Activated naive CD8-positive, alpha-beta T cell treated with anti-CD3 and anti-CD28 coated beads, Interleukin-2, amount 10 ng/mL, durations not matched to agents 7 days and 5 days (primary cell): ENCODE measurements at regions not wholly inside any gene's neighbourhood (a gene's known extent, or its start where the extent isn't known, plus 50 kb on each side); places are given as distances from the start of the nearest gene placed in this dataset.
"Not testable (repeated sequence)": the region's sequence is repeated elsewhere in the genome, so short reads cannot be mapped to it uniquely, and the experiment has no call there.

Experiments used
- ATAC-seq: fragments of 150-1000 bp; cut with Tn5 transposase; one replicate; pipeline ENCODE4 v1.10.0; 2021; ENCODE audit warnings: low read depth, moderate library complexity
- POLR2A ChIA-PET: fragments of 350-600 bp; sonication (Branson Sonifier 250); formaldehyde crosslinking; loops from one replicate; lab custom pipeline; 2021; ENCODE audit warnings: antibody characterized with exemption; lab: Charles Lee
- DNase-seq: peaks from one replicate; pipeline ENCODE4 v3.0.0; 2021
- H3K27ac Mint-ChIP-seq: one replicate; pipeline ENCODE4 v1.8.0; 2022; ENCODE audit warnings: mild to moderate bottlenecking, mixed read lengths
- H3K27me3 Mint-ChIP-seq: one replicate; pipeline ENCODE4 v1.8.0; 2022; ENCODE audit warnings: mild to moderate bottlenecking, moderate library complexity, mixed read lengths
- H3K36me3 Mint-ChIP-seq: one replicate; pipeline ENCODE4 v1.8.0; 2021; ENCODE audit warnings: mild to moderate bottlenecking, mixed read lengths
- H3K4me1 Mint-ChIP-seq: one replicate; pipeline ENCODE4 v1.8.0; 2021; ENCODE audit warnings: mixed read lengths
- H3K4me3 Mint-ChIP-seq: one replicate; pipeline ENCODE4 v1.8.0; 2022; ENCODE audit warnings: mild to moderate bottlenecking, moderate library complexity, mixed read lengths
- H3K9me3 Mint-ChIP-seq: one replicate; pipeline ENCODE4 v1.8.0; 2021; ENCODE audit warnings: mixed read lengths

DNA sequence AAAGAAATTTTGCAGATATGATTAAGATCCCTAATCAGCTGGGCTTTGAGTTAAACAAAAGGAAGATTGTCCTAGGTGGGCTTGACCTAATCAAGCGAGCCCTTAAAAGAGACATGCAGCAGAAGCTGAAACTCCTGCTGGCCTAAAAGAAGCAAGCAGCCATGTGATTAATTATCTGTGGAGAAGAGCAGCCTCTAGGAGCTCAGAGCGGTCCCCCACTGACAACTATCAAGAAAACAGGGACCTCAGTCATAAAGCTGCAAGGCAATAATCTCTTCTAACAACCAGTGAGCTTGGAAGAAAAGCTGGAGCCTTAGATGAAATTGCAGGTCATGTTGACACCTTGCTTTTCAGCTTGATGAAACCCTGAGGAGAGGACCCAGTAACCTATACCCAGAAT is 288.9 kb upstream of the CLEC14A start:
- ATAC-seq, result no peak
- no peak overlapping the region for H3K4me3 Mint-ChIP-seq
- H3K36me3 Mint-ChIP-seq, result no peaks in the 10 kb centered on the region
- DNase-seq, result no peak
- POLR2A ChIA-PET, result no interaction called here
- no peak overlapping the region for H3K27ac Mint-ChIP-seq
- H3K9me3 Mint-ChIP-seq, result no peaks in the 10 kb centered on the region
- peaks cover 3% of the 10 kb centered on the region for H3K27me3 Mint-ChIP-seq
- peaks cover 1% of the 10 kb centered on the region for H3K4me1 Mint-ChIP-seq

- DNase-seq, POLR2A ChIA-PET, H3K27ac Mint-ChIP-seq, ATAC-seq, H3K4me3 Mint-ChIP-seq, H3K4me1 Mint-ChIP-seq, H3K9me3 Mint-ChIP-seq, H3K36me3 Mint-ChIP-seq, H3K27me3 Mint-ChIP-seq: not testable (repeated sequence)
These were observed 288.0 kb upstream of the CLEC14A start for GRCh38 chr14:38543851-38544250.

- DNase-seq, H3K9me3 Mint-ChIP-seq, H3K27ac Mint-ChIP-seq, H3K27me3 Mint-ChIP-seq, H3K36me3 Mint-ChIP-seq, ATAC-seq, H3K4me3 Mint-ChIP-seq, H3K4me1 Mint-ChIP-seq, POLR2A ChIA-PET: not testable (repeated sequence)
These were observed 282.2 kb upstream of the CLEC14A start for GRCh38 chr14:38538053-38538452.

DNA sequence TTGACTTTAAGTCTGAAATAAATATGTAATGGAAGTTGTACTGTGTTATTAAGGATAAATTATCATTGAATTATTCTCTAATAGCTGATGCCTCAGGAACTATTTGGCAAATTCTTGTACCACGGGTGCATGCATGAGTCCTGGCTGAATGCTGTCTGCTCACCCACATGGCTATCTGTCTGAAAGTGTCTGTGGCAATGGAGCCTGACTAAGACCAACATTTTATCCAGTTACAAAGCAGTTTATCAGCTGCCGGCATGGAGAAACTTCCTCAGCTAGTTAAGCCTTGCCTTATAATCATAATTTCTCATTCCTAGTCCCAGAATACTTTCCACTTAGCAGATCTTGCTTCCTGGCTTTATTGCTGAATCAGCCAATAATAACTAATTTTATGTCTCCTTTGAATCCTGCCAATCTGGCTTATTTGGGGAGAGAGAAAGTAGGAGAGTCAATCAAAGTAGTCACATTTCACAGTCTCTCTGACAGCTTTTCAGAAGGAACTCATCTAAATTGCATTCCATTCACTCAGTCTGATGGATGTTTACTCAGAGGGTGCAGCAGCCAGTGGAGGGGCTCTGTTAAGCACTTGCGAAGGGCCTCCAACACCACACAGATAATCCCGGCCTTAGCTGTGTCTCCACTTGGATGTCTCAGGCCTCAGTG is 280.6 kb upstream of the CLEC14A start:
- H3K9me3 Mint-ChIP-seq, result no peaks in the 10 kb centered on the region
- no peak overlapping the region for H3K27ac Mint-ChIP-seq
- no peaks in the 10 kb centered on the region for H3K36me3 Mint-ChIP-seq
- DNase-seq (no peak), ATAC-seq (no peak)
- no peak overlapping the region for H3K4me3 Mint-ChIP-seq
- POLR2A ChIA-PET, result no interaction called here
- no peaks in the 10 kb centered on the region for H3K4me1 Mint-ChIP-seq
- no peaks in the 10 kb centered on the region for H3K27me3 Mint-ChIP-seq

DNA sequence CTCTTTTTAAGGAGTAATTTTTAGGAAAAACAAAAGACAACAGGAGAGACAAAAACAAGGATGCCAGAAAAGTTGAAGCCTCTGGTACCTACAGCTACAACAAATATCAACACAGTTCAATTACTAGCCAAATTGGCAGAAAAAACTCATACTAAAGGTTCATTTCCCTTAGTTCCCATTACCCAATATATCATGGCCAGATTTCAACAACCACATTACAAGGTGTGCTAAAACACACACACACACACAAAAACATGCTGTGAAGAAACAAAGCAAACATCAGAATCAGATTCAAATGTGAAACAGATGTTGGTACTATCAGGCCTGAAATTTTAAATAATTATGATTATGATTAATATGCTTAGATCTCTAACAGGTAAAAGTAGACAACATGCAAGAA is 272.7 kb upstream of the CLEC14A start:
- Mint-ChIP-seq H3K4me3 (no peak overlapping the region), H3K9me3 (peaks cover 1% of the 10 kb centered on the region), H3K27me3 (peaks cover 3% of the 10 kb centered on the region), H3K36me3 (no peaks in the 10 kb centered on the region), H3K4me1 (no peaks in the 10 kb centered on the region), H3K27ac (no peak overlapping the region)
- ATAC-seq (no peak), DNase-seq (no peak)
- POLR2A ChIA-PET, result no interaction called here

DNA sequence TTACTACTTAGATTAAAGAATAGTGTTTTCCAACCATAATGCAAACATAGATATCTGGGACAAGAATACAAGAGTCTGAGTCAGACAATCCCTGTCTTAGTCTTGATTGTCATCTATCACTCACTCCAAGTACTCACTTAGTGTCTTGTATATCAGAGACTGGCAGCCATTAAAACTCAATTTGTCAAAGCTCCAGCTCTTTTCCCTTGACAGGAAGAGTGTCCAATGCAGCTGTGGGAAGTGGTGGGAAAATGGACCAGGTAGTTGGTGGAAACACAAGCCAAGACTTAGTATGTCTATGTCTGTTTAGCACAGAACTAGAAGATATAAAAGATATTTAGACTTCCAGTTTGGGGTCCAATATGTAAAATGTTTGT is 271.6 kb upstream of the CLEC14A start:
- peaks cover 3% of the 10 kb centered on the region for H3K27me3 Mint-ChIP-seq
- ATAC-seq (no peak), DNase-seq (no peak)
- POLR2A ChIA-PET, result no interaction called here
- no peaks in the 10 kb centered on the region for H3K4me1 Mint-ChIP-seq
- H3K9me3 Mint-ChIP-seq, result peaks cover 1% of the 10 kb centered on the region
- H3K27ac Mint-ChIP-seq, result no peak overlapping the region
- H3K36me3 Mint-ChIP-seq, result no peaks in the 10 kb centered on the region
- H3K4me3 Mint-ChIP-seq, result no peak overlapping the region

GRCh38 chr14:38526826-38527501 is 271.1 kb upstream of the CLEC14A start:
- H3K36me3 Mint-ChIP-seq, result no peaks in the 10 kb centered on the region
- no peak for ATAC-seq
- peaks cover 1% of the 10 kb centered on the region for H3K9me3 Mint-ChIP-seq
- no peak overlapping the region for H3K27ac Mint-ChIP-seq
- no peak for DNase-seq
- no peaks in the 10 kb centered on the region for H3K4me1 Mint-ChIP-seq
- peaks cover 3% of the 10 kb centered on the region for H3K27me3 Mint-ChIP-seq
- POLR2A ChIA-PET, result no interaction called here
- no peak overlapping the region for H3K4me3 Mint-ChIP-seq

GRCh38 chr14:38524636-38525509 is 269.0 kb upstream of the CLEC14A start:
- ATAC-seq, result no peak
- Mint-ChIP-seq H3K36me3 (no peaks in the 10 kb centered on the region), H3K4me3 (no peak overlapping the region), H3K27ac (no peak overlapping the region), H3K27me3 (peaks cover 3% of the 10 kb centered on the region), H3K9me3 (peaks cover 1% of the 10 kb centered on the region), H3K4me1 (no peaks in the 10 kb centered on the region)
- DNase-seq, result no peak
- POLR2A ChIA-PET, result no interaction called here

DNA sequence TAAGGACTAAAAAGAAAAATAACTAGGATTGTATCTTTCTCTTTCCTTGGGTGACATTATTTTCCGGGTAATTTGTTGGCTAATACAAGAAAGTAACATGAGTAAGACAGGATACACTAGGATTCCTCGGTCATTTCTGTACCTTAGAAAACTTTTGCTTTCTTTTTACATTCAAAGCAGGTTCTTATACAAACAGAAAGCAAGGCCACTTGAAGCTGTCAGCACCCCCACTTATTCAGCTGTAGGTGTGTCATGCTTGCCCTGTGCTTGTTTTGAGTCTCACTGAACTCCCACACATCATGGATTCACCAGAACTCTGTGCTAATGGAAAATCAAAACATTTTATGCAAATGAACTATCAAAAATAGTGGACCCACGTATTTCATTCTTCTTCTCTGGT is 266.8 kb upstream of the CLEC14A start:
- no peaks in the 10 kb centered on the region for H3K9me3 Mint-ChIP-seq
- POLR2A ChIA-PET, result no interaction called here
- no peaks in the 10 kb centered on the region for H3K4me1 Mint-ChIP-seq
- H3K36me3 Mint-ChIP-seq, result no peaks in the 10 kb centered on the region
- H3K27me3 Mint-ChIP-seq, result peaks cover 5% of the 10 kb centered on the region
- no peak overlapping the region for H3K4me3 Mint-ChIP-seq
- no peak overlapping the region for H3K27ac Mint-ChIP-seq
- ATAC-seq (no peak), DNase-seq (no peak)

DNA sequence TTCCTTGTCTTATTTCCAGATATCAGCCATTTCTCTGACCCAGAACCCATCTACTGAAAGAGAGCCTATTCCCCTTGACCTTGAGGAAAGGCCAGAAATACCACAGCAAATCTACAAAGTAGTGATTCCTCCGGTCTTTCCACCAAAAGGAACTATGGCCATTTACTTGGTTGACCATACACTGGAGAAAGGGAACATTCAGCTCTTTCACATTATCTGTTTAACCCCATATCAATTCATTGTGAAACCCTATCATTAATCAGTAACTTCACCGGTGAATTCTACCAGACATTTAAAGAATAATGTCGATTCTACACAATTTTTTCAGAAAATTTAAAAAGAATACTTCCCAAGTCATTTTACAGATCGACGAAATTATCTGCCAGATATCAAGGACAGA is 265.7 kb upstream of the CLEC14A start:
- H3K27me3 Mint-ChIP-seq, result peaks cover 2% of the 10 kb centered on the region
- H3K4me3 Mint-ChIP-seq, result no peak overlapping the region
- DNase-seq, result no peak
- H3K9me3 Mint-ChIP-seq, result no peaks in the 10 kb centered on the region
- no peaks in the 10 kb centered on the region for H3K36me3 Mint-ChIP-seq
- no peaks in the 10 kb centered on the region for H3K4me1 Mint-ChIP-seq
- POLR2A ChIA-PET, result no interaction called here
- H3K27ac Mint-ChIP-seq, result no peak overlapping the region
- no peak for ATAC-seq

- Mint-ChIP-seq H3K27me3 (peaks cover 2% of the 10 kb centered on the region), H3K36me3 (no peaks in the 10 kb centered on the region), H3K27ac (no peak overlapping the region), H3K9me3 (no peaks in the 10 kb centered on the region), H3K4me3 (no peak overlapping the region), H3K4me1 (no peaks in the 10 kb centered on the region)
- ATAC-seq (no peak), DNase-seq (no peak)
- POLR2A ChIA-PET, result no interaction called here
These were observed 261.5 kb upstream of the CLEC14A start for GRCh38 chr14:38517426-38517825.

GRCh38 chr14:38512236-38512635 is 256.3 kb upstream of the CLEC14A start:
- H3K27me3 Mint-ChIP-seq, result no peaks in the 10 kb centered on the region
- no peak overlapping the region for H3K4me3 Mint-ChIP-seq
- no peak overlapping the region for H3K27ac Mint-ChIP-seq
- no peaks in the 10 kb centered on the region for H3K4me1 Mint-ChIP-seq
- POLR2A ChIA-PET, result no interaction called here
- DNase-seq (no peak), ATAC-seq (no peak)
- H3K36me3 Mint-ChIP-seq, result no peaks in the 10 kb centered on the region
- peaks cover 1% of the 10 kb centered on the region for H3K9me3 Mint-ChIP-seq

- Mint-ChIP-seq H3K27me3 (no peaks in the 10 kb centered on the region), H3K36me3 (no peaks in the 10 kb centered on the region), H3K4me1 (no peaks in the 10 kb centered on the region), H3K4me3 (no peak overlapping the region), H3K27ac (no peak overlapping the region), H3K9me3 (peaks cover 1% of the 10 kb centered on the region)
- DNase-seq (no peak), ATAC-seq (no peak)
- POLR2A ChIA-PET, result no interaction called here
These were observed 251.4 kb upstream of the CLEC14A start for GRCh38 chr14:38507299-38507698.

GRCh38 chr14:38505973-38506249 is 250.0 kb upstream of the CLEC14A start:
- Mint-ChIP-seq H3K27me3 (no peaks in the 10 kb centered on the region), H3K36me3 (no peaks in the 10 kb centered on the region), H3K9me3 (peaks cover 1% of the 10 kb centered on the region), H3K27ac (no peak overlapping the region), H3K4me1 (no peaks in the 10 kb centered on the region), H3K4me3 (no peak overlapping the region)
- DNase-seq, result no peak
- ATAC-seq, result no peak
- POLR2A ChIA-PET, result no interaction called here
